Suprapubic skin (tissue), 4 donors: ENCODE measurements at regions not wholly inside any gene's neighbourhood (a gene's known extent, or its start where the extent isn't known, plus 50 kb on each side); places are given as distances from the start of the nearest gene placed in this dataset.

ENCODE experiments used
- DNase-seq, 2 donors: peaks; one replicate each; pipeline ENCODE4 v3.0.0-alpha.2; 2019; ENCODE audit warnings: low spot score in 2 of 2
- H3K27ac ChIP-seq: fragments of 200-600 bp; sonication (generic); one replicate; pipeline ENCODE4 v1.5.1; 2019
- H3K27me3 ChIP-seq: fragments of 200-600 bp; sonication (generic); one replicate; pipeline ENCODE4 v1.5.1; 2019
- H3K36me3 ChIP-seq: fragments of 200-600 bp; sonication (generic); one replicate; pipeline ENCODE4 v1.5.1; 2019
- H3K4me1 ChIP-seq: fragments of 200-600 bp; sonication (generic); one replicate; pipeline ENCODE4 v1.5.1; 2019
- H3K4me3 ChIP-seq: fragments of 200-600 bp; sonication (generic); one replicate; pipeline ENCODE4 v1.5.1; 2019; ENCODE audit warnings: mild to moderate bottlenecking
- H3K9me3 ChIP-seq: fragments of 200-600 bp; sonication (generic); one replicate; pipeline ENCODE4 v1.5.1; 2019
- EP300 ChIP-seq: sonication (generic); formaldehyde crosslinking; IDR thresholded peaks from one replicate; pipeline ENCODE4 v1.6.1; 2017; ENCODE audit warnings: antibody characterized with exemption
- POLR2A ChIP-seq, 2 donors: fragments of 450-650 bp; IDR thresholded peaks; one replicate each; pipeline ENCODE4 v1.6.1; 2017; ENCODE audit warnings: antibody characterized with exemption in 2 of 2, mild to moderate bottlenecking in 2 of 2, moderate library complexity in 2 of 2
- POLR2AphosphoS5 ChIP-seq, 3 donors: sonication (generic); formaldehyde crosslinking; IDR thresholded peaks; one replicate each; pipeline ENCODE4 v1.6.1; 2017; ENCODE audit warnings: antibody characterized with exemption in 3 of 3
- WGBS: methylation state at CpG from one replicate; pipeline ENCODE4 v1.1.5; 2018; 5-methylcytosine and 5-hydroxymethylcytosine counted together
- TF ChIP-seq, protein P1 (sequence below), 2 donors: fragments of 200-600 bp in 1 of 2; fragments of 450-650 bp in 1 of 2; sonication (generic) in 1 of 2; IDR thresholded peaks; one replicate each; pipeline ENCODE4 v1.5.1; 2016 to 2019; ENCODE audit warnings: antibody characterized with exemption in 2 of 2, mild to moderate bottlenecking in 1 of 2, moderate library complexity in 1 of 2

DNA sequence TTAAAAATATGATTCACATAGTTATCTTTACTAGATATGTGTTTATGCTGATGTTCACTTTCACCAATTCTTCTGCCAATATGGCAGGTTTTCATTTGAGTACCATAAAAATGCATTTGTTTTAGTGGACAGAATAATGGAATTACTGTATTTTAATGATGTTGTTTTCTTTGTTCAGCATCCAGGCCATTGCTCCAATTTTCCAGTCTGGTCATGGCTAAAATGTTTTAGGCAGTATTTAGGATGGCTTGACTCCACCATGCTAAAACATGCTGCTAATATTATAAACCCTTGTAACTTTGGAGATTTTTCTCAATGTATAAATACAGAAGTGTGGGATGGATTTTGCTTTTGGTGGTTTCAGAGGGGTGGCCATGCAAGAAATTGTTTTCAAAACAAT, 273.0 kb upstream of the RPS23 start:
- H3K36me3 ChIP-seq: no peaks in the 10 kb centered on the region
- no peak for TF ChIP-seq EP300
- TF ChIP-seq, protein P1, sequence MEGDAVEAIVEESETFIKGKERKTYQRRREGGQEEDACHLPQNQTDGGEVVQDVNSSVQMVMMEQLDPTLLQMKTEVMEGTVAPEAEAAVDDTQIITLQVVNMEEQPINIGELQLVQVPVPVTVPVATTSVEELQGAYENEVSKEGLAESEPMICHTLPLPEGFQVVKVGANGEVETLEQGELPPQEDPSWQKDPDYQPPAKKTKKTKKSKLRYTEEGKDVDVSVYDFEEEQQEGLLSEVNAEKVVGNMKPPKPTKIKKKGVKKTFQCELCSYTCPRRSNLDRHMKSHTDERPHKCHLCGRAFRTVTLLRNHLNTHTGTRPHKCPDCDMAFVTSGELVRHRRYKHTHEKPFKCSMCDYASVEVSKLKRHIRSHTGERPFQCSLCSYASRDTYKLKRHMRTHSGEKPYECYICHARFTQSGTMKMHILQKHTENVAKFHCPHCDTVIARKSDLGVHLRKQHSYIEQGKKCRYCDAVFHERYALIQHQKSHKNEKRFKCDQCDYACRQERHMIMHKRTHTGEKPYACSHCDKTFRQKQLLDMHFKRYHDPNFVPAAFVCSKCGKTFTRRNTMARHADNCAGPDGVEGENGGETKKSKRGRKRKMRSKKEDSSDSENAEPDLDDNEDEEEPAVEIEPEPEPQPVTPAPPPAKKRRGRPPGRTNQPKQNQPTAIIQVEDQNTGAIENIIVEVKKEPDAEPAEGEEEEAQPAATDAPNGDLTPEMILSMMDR (IDR thresholded peaks at IDR 0.05): no peak
- no peak overlapping the region for H3K27ac ChIP-seq
- no peak for DNase-seq
- H3K9me3 ChIP-seq: no peaks in the 10 kb centered on the region
- no peak overlapping the region for H3K4me3 ChIP-seq
- no peaks in the 10 kb centered on the region for H3K27me3 ChIP-seq
- H3K4me1 ChIP-seq: no peaks in the 10 kb centered on the region

DNA sequence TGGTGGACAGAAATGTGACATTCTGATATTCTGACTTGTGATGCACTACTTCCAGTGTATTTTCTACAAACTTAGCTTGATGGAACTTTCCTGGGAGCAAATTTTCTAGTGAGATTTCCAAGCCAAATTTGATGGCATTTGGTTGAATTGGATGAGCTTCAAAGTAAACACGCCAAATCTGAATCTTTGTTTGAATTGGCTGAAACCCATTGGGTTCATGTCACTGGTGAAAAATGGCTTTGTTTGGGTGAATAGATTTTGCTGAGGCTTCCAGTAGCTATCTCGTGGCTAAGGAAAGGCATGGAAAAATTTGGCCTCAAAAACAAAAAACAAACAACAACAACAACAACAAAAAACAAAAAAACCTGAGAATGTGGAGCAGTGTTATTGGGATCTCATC, 271.1 kb upstream of the RPS23 start:
- Histone ChIP-seq H3K9me3 (no peaks in the 10 kb centered on the region), H3K4me1 (no peaks in the 10 kb centered on the region), H3K36me3 (no peaks in the 10 kb centered on the region), H3K27me3 (no peaks in the 10 kb centered on the region), H3K4me3 (no peak overlapping the region), H3K27ac (no peak overlapping the region)
- WGBS: 35% methylated on average over 2 of the region's 2 CpGs
- no peak for DNase-seq
- TF ChIP-seq POLR2AphosphoS5 (IDR thresholded peaks at IDR 0.05) (no peak), POLR2A (IDR thresholded peaks at IDR 0.05) (no peak), EP300 (no peak)
- TF ChIP-seq, protein P1 (IDR thresholded peaks at IDR 0.05): no peak

DNA sequence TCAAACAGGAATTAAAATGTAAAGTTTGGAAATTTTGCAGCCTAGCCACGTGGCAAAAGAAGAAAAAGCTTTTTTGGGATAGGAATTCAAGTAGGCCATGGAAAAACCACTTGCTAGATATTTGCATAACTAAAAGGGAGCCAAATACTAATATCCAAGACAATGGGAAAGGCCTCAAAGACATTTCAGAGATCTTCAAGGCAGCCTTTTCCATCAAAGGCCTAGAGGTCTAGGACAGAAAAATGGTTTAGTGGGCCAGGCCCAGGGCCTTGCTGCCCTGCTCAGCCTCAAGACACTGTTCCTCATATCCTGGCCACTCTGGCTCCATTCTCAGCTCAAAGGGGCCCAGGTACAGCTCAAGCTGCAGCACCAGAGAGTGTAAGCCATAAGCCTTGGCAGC, 265.9 kb upstream of the RPS23 start:
- DNase-seq: no peak
- 78% methylated on average over 1 of the region's 1 CpG for WGBS

DNA sequence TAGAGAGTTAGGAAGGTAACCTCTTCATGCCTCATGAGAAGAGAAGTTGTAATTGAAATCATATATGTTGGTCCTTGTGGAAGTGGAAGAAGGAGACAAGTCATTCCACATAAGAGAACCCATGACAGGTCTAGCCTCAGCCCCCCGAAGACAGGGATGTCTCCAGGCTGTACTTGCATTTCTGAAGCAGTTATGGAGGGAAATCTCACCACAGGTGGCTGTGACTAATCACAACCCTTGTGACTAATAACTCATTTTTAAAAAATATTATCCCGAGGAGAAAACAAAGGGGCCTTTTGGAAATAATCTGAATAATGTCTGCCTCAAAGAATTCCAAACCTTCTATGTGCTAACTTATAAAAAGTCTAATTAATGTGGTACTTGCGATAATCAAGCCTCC, 262.1 kb upstream of the RPS23 start:
- Histone ChIP-seq H3K36me3 (no peaks in the 10 kb centered on the region), H3K27ac (no peak overlapping the region), H3K4me1 (no peaks in the 10 kb centered on the region), H3K27me3 (no peaks in the 10 kb centered on the region), H3K9me3 (no peaks in the 10 kb centered on the region), H3K4me3 (no peak overlapping the region)
- TF ChIP-seq POLR2AphosphoS5 (IDR thresholded peaks at IDR 0.05) (no peak), POLR2A (IDR thresholded peaks at IDR 0.05) (no peak), EP300 (no peak)
- TF ChIP-seq, protein P1 (IDR thresholded peaks at IDR 0.05): no peak
- 86% methylated on average over 3 of the region's 3 CpGs for WGBS
- no peak for DNase-seq

More for the DNA sequence above, 265.9 kb upstream of the RPS23 start:
- H3K9me3 ChIP-seq: no peaks in the 10 kb centered on the region
- no peaks in the 10 kb centered on the region for H3K4me1 ChIP-seq
- TF ChIP-seq POLR2AphosphoS5 (IDR thresholded peaks at IDR 0.05) (no peak), POLR2A (IDR thresholded peaks at IDR 0.05) (no peak), EP300 (no peak)
- TF ChIP-seq, protein P1 (IDR thresholded peaks at IDR 0.05): no peak
- H3K4me3 ChIP-seq: no peak overlapping the region
- no peak overlapping the region for H3K27ac ChIP-seq
- H3K27me3 ChIP-seq: no peaks in the 10 kb centered on the region
- H3K36me3 ChIP-seq: no peaks in the 10 kb centered on the region

DNA sequence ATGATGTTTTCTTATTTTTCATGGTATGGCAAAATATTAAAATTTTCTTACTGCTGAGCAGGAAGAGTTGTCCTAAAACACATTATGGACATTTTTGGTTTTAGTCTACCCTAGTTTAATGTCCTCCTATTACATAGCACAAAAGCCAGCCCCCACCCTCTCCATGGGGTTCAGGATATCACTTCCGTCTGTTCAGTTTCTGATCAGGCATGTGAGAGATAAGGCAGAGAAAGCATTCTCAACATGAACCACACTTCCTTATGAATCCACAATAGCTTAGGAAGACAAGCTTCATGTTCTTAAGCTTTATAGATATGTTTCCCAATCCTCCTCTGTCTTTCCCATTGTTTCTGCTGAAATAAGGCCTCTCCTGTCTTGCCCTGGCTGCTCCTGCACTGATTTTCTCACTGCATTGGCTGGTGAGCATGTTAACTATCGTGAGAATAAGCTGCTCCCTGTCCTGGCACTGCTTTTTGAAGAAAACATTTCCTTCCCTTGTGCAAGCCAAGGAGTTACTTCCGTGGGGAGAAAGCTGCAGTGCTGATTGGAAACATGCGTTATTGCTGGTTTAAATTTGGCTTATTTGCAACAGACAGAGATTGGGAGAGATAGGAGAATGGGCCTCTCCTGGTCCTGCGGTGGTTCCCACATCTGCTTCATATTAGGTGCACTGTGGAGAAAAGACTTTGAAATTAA, 260.3 kb upstream of the RPS23 start:
- no peak for DNase-seq
- H3K36me3 ChIP-seq: no peaks in the 10 kb centered on the region
- no peak overlapping the region for H3K4me3 ChIP-seq
- H3K27me3 ChIP-seq: no peaks in the 10 kb centered on the region
- TF ChIP-seq, protein P1 (IDR thresholded peaks at IDR 0.05): no peak
- TF ChIP-seq POLR2A (IDR thresholded peaks at IDR 0.05) (no peak), EP300 (no peak), POLR2AphosphoS5 (IDR thresholded peaks at IDR 0.05) (no peak)
- H3K9me3 ChIP-seq: no peaks in the 10 kb centered on the region
- no peak overlapping the region for H3K27ac ChIP-seq
- H3K4me1 ChIP-seq: no peaks in the 10 kb centered on the region
- WGBS: 44% methylated on average over 5 of the region's 5 CpGs
